Calu3 (cell line): ENCODE measurements at regions not wholly inside any gene's neighbourhood (a gene's known extent, or its start where the extent isn't known, plus 50 kb on each side); places are given as distances from the start of the nearest gene placed in this dataset.

Experiments
- BruUV-seq: library from RNA; stranded (reverse); fragments of 400-500 nt; replicated peaks from 2 replicates; lab custom pipeline; 2021; lab: Mats Ljungman, UMichigan
- CTCF ChIA-PET: fragments of 300-600 bp; sonication (Branson Sonifier 250); formaldehyde crosslinking; loops from one replicate; lab custom pipeline; 2022; ENCODE audit warnings: antibody characterized with exemption; lab: Charles Lee
- DNase-seq: peaks from one replicate; pipeline ENCODE4 v3.0.0; 2022
- H3K27ac Mint-ChIP-seq: one replicate; pipeline ENCODE4 v1.8.0; 2022; ENCODE audit warnings: mixed read lengths; ENCODE audit not compliant: unreplicated experiment
- H3K27me3 Mint-ChIP-seq: one replicate; pipeline ENCODE4 v1.8.0; 2022; ENCODE audit warnings: mixed read lengths; ENCODE audit not compliant: unreplicated experiment
- H3K36me3 Mint-ChIP-seq: one replicate; pipeline ENCODE4 v1.8.0; 2022; ENCODE audit warnings: mild to moderate bottlenecking, moderate library complexity, mixed read lengths; ENCODE audit not compliant: insufficient read depth, unreplicated experiment
- H3K4me1 Mint-ChIP-seq: one replicate; pipeline ENCODE4 v1.8.0; 2022; ENCODE audit warnings: mild to moderate bottlenecking, low read depth, mixed read lengths; ENCODE audit not compliant: unreplicated experiment
- H3K4me3 Mint-ChIP-seq: one replicate; pipeline ENCODE4 v1.8.0; 2022; ENCODE audit warnings: mild to moderate bottlenecking, low read depth, moderate library complexity, mixed read lengths; ENCODE audit not compliant: unreplicated experiment
- H3K9me3 Mint-ChIP-seq: one replicate; pipeline ENCODE4 v1.8.0; 2022; ENCODE audit warnings: low read depth, mixed read lengths; ENCODE audit not compliant: unreplicated experiment
- CTCF ChIP-seq: fragments of 200-600 bp; IDR thresholded peaks from one replicate; pipeline ENCODE4 v1.8.0; 2022; ENCODE audit warnings: antibody characterized with exemption; ENCODE audit not compliant: unreplicated experiment
- intact Hi-C: fragments of 100-400 bp; cut with micrococcal nuclease; formaldehyde crosslinking; loops from one replicate; pipeline ENCODE4 v1.10.0; 2022; ENCODE audit not compliant: unreplicated experiment

DNA sequence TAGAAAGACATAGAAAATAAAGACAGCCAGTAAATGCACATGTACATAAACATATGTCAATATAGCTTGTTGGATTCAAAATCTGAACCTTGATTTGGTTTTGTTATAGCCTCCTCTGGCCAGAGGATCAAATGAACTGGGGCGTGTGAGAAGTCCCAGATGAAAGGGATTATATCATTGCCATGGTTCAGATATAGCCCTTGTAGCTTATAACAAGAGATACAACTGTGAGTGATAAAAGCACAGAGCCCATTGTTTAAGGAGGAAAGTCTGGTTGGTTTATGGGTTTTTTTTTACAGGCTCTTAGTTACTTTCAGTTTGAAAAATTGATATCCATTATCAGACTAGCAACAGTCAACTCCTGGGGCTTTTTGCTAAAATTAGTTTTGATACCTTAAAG, 101.7 kb upstream of the GLRA2 start:
- DNase-seq: no peak
- intact Hi-C loops: no loop called here
- BruUV-seq: no TSS peak
- H3K9me3 Mint-ChIP-seq: no peaks in the 10 kb centered on the region
- H3K4me1 Mint-ChIP-seq: no peaks in the 10 kb centered on the region
- H3K27ac Mint-ChIP-seq: no peak overlapping the region
- H3K36me3 Mint-ChIP-seq: no peaks in the 10 kb centered on the region
- peaks cover 9% of the 10 kb centered on the region for H3K27me3 Mint-ChIP-seq
- no peak for TF ChIP-seq CTCF
- H3K4me3 Mint-ChIP-seq: no peak overlapping the region
- CTCF ChIA-PET: no interaction called here

- Mint-ChIP-seq H3K4me1 (no peaks in the 10 kb centered on the region), H3K27me3 (peaks cover 9% of the 10 kb centered on the region), H3K36me3 (no peaks in the 10 kb centered on the region), H3K4me3 (no peak overlapping the region), H3K27ac (no peak overlapping the region), H3K9me3 (no peaks in the 10 kb centered on the region)
- no peak for DNase-seq
- CTCF ChIA-PET: no interaction called here
- no TSS peak for BruUV-seq
- no peak for TF ChIP-seq CTCF
- intact Hi-C loops: no loop called here
Observed at GRCh38 chrX:14420841-14421240, 108.5 kb upstream of the GLRA2 start.

DNA sequence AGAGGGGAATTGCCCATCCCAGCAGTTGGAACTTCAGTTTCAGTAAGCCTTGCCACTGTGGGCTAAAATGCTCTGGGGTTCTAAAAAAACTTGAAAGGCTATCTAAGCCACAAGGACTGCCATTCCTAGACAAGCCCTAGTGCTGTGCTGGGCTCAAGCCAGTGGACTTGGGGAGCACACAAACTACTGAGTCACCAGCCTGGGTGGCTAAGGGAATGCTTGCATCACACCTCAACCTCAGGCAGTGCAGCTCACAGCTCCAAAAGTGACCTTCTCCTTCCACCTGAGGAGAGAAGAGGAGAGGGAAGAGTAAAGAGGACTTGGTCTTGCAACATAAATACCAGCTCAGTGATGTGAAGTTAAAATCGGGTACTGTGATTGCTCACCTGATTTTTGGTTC, 116.7 kb upstream of the GLRA2 start:
- DNase-seq: no peak
- Mint-ChIP-seq H3K27me3 (no peaks in the 10 kb centered on the region), H3K27ac (no peak overlapping the region), H3K36me3 (no peaks in the 10 kb centered on the region), H3K4me3 (no peak overlapping the region), H3K4me1 (peaks cover 33% of the 10 kb centered on the region), H3K9me3 (peaks cover 2% of the 10 kb centered on the region)
- intact Hi-C loops: no loop called here
- no TSS peak for BruUV-seq
- CTCF ChIA-PET: no interaction called here
- no peak for TF ChIP-seq CTCF

GRCh38 chrX:14411326-14411725, 118.0 kb upstream of the GLRA2 start:
- H3K4me3 Mint-ChIP-seq: no peak overlapping the region
- H3K27me3 Mint-ChIP-seq: no peaks in the 10 kb centered on the region
- H3K4me1 Mint-ChIP-seq: peaks cover 33% of the 10 kb centered on the region
- H3K27ac Mint-ChIP-seq: no peak overlapping the region
- TF ChIP-seq CTCF: no peak
- peaks cover 2% of the 10 kb centered on the region for H3K9me3 Mint-ChIP-seq
- CTCF ChIA-PET: interaction anchor here (0.8 kb wide), 1 partner anchor 18 kb away, joined by 3 read pairs; no protein-coding TSS in a partner anchor
- no peak for DNase-seq
- no TSS peak for BruUV-seq
- intact Hi-C loops: no loop called here
- no peaks in the 10 kb centered on the region for H3K36me3 Mint-ChIP-seq
